Esophagus muscularis mucosa (tissue), 4 donors: ENCODE measurements at regions not wholly inside any gene's neighbourhood (a gene's known extent, or its start where the extent isn't known, plus 50 kb on each side); places are given as distances from the start of the nearest gene placed in this dataset.

ENCODE experiments used
- DNase-seq: peaks from one replicate; pipeline ENCODE4 v3.0.0-alpha.2; 2017; ENCODE audit errors: extremely low spot score
- H3K27ac ChIP-seq, 4 donors: fragments of 200-600 bp; sonication (generic); replicated peaks in 1 of 4; 1 replicate in 3 of 4; 2 replicates in 1 of 4; pipeline ENCODE4 v1.5.1; 2016 to 2019; ENCODE audit warnings: mild to moderate bottlenecking in 1 of 4
- H3K27me3 ChIP-seq, 4 donors: fragments of 200-600 bp; sonication (generic); one replicate each; pipeline versions ENCODE4 v1.5.1 to v1.6.0; 2016 to 2019
- H3K36me3 ChIP-seq, 4 donors: fragments of 200-600 bp; sonication (generic); one replicate each; pipeline ENCODE4 v1.5.1; 2016 to 2019
- H3K4me1 ChIP-seq, 4 donors: fragments of 200-600 bp; sonication (generic); one replicate each; pipeline ENCODE4 v1.5.1; 2016 to 2019
- H3K4me3 ChIP-seq, 4 donors: fragments of 200-600 bp; sonication (generic); 1 replicate in 2 of 4; 2 replicates in 2 of 4; pipeline ENCODE4 v1.5.1; 2016 to 2019; ENCODE audit warnings: mild to moderate bottlenecking in 4 of 4, moderate library complexity in 1 of 4
- H3K9me3 ChIP-seq, 4 donors: fragments of 200-600 bp; sonication (generic); 1 replicate in 3 of 4; 2 replicates in 1 of 4; pipeline ENCODE4 v1.5.1; 2016 to 2019
- EP300 ChIP-seq: sonication (generic); formaldehyde crosslinking; IDR thresholded peaks from one replicate; pipeline ENCODE4 v1.6.1; 2017; ENCODE audit warnings: antibody characterized with exemption
- POLR2A ChIP-seq: fragments of 450-650 bp; IDR thresholded peaks from one replicate; pipeline ENCODE4 v1.6.1; 2017; ENCODE audit warnings: antibody characterized with exemption, moderate library complexity, mild to moderate bottlenecking, low read depth
- POLR2AphosphoS5 ChIP-seq, 2 donors: sonication (generic); formaldehyde crosslinking; IDR thresholded peaks; one replicate each; pipeline ENCODE4 v1.6.1; 2017; ENCODE audit warnings: antibody characterized with exemption in 2 of 2
- WGBS: methylation state at CpG from one replicate; pipeline ENCODE4 v1.1.5; 2018; 5-methylcytosine and 5-hydroxymethylcytosine counted together
- intact Hi-C: fragments of 100-400 bp; cut with DNase I; formaldehyde crosslinking; loops from one replicate; pipeline ENCODE4 v1.15.1; 2023
- TF ChIP-seq, protein P1 (sequence below), 3 experiments: fragments of 200-600 bp in 2 of 3; fragments of 450-650 bp in 1 of 3; sonication (generic) in 2 of 3; IDR thresholded peaks; one replicate each; pipeline ENCODE4 v1.5.1; 2017 to 2019; ENCODE audit warnings: antibody characterized with exemption in 3 of 3, mild to moderate bottlenecking in 2 of 3, moderate library complexity in 1 of 3

DNA sequence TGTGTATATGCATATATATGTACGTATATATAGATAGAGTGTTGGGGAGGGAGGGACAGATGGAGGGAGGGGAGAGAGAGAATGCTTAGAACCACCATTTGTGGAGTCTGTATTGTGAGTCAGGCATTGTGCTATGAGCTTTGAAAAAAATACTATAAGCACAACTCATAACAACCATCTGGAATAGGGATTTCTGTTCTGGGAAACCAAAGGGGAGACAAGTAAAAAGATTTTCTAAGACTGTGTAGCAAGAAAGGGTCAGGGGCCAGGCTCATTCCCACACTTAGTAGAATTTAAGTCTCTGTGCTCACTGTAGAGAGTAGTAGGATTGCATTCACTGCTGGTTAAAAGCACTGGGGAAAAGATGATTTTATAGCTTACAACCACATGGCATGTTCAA, 202.3 kb upstream of the SGCD start:
- intact Hi-C loops = no loop called here
- H3K36me3 ChIP-seq = no peaks in the 10 kb centered on the region
- no peaks in the 10 kb centered on the region for H3K4me1 ChIP-seq
- H3K27ac ChIP-seq = no peak overlapping the region
- no peak for DNase-seq
- no peaks in the 10 kb centered on the region for H3K9me3 ChIP-seq
- no peak overlapping the region for H3K4me3 ChIP-seq
- TF ChIP-seq POLR2A (no peak), POLR2AphosphoS5 (IDR thresholded peaks at IDR 0.05) (no peak), EP300 (no peak)
- TF ChIP-seq, protein P1, sequence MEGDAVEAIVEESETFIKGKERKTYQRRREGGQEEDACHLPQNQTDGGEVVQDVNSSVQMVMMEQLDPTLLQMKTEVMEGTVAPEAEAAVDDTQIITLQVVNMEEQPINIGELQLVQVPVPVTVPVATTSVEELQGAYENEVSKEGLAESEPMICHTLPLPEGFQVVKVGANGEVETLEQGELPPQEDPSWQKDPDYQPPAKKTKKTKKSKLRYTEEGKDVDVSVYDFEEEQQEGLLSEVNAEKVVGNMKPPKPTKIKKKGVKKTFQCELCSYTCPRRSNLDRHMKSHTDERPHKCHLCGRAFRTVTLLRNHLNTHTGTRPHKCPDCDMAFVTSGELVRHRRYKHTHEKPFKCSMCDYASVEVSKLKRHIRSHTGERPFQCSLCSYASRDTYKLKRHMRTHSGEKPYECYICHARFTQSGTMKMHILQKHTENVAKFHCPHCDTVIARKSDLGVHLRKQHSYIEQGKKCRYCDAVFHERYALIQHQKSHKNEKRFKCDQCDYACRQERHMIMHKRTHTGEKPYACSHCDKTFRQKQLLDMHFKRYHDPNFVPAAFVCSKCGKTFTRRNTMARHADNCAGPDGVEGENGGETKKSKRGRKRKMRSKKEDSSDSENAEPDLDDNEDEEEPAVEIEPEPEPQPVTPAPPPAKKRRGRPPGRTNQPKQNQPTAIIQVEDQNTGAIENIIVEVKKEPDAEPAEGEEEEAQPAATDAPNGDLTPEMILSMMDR (IDR thresholded peaks at IDR 0.05) = no peak
- WGBS = 94% methylated on average over 1 of the region's 1 CpG
- H3K27me3 ChIP-seq = no peaks in the 10 kb centered on the region

DNA sequence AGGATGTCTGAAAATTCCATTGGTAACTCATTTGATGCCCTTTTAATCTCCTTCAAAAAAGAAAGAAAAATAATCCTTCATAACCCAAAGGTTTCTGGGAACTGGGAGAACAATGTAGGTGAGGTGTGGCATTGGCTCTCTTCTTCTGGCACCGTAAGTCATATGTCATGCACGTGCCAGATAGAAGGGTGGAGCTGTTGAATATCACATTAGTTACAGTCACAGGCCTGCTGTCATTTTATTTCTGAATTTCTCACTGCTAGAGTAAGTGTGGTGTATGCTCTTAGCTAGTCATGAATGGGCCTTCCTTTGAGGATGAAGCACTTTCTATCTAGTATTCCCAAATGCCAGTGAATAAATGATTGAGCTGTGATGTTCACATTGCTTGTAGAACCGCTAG, 201.8 kb upstream of the SGCD start:
- Histone ChIP-seq H3K27ac (no peak overlapping the region), H3K4me3 (no peak overlapping the region), H3K27me3 (no peaks in the 10 kb centered on the region), H3K9me3 (no peaks in the 10 kb centered on the region), H3K36me3 (no peaks in the 10 kb centered on the region), H3K4me1 (no peaks in the 10 kb centered on the region)
- no peak for TF ChIP-seq POLR2A
- TF ChIP-seq POLR2AphosphoS5 (IDR thresholded peaks at IDR 0.05) = no peak
- TF ChIP-seq EP300 = no peak
- TF ChIP-seq, protein P1 (IDR thresholded peaks at IDR 0.05) = no peak
- 73% methylated on average over 3 of the region's 3 CpGs for WGBS
- DNase-seq = no peak
- intact Hi-C loops = no loop called here

DNA sequence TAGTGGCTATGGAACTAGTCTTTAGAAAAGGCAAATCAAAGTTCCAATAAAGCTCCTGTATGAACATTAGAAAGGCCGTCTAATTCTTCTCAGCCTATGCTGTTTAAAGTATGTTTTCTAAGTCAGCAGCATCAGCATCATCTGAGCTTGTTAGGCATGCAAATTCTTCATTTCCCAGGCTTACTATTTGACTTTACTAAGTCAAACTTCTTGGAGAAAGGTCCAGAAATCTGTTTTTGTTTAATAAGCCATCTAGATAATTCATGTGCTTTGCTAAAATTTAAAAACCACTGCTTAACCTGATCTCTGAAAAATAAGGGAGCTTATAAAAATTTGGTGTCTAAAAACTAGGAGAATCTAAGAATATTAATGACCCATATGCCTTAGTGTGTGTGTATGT, 200.2 kb upstream of the SGCD start:
- Histone ChIP-seq H3K4me3 (no peak overlapping the region), H3K4me1 (no peaks in the 10 kb centered on the region), H3K27me3 (no peaks in the 10 kb centered on the region), H3K27ac (no peak overlapping the region), H3K36me3 (no peaks in the 10 kb centered on the region), H3K9me3 (no peaks in the 10 kb centered on the region)
- intact Hi-C loops = no loop called here
- WGBS = 78% methylated on average over 1 of the region's 1 CpG
- DNase-seq = no peak
- TF ChIP-seq, protein P1 (IDR thresholded peaks at IDR 0.05) = no peak
- TF ChIP-seq POLR2AphosphoS5 (IDR thresholded peaks at IDR 0.05) (no peak), EP300 (no peak), POLR2A (no peak)

DNA sequence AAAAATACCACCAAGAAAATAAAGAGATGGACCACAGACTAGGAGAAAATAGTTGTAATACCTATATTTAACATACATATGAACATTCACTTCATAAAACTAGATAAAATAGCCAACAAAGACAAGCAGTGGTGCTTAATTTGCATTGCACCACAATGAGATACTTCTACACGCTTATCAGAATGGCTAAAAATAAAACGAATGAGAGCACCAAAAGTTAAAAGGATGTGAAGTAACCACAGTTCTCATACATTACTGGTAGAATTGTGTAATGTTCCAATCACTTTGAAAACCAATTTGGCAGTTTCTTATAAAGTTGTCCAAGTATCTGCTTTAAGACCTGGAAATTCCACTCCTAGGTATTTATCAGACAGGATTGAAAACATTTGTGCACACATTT, 198.9 kb upstream of the SGCD start:
- 74% methylated on average over 2 of the region's 2 CpGs for WGBS
- Histone ChIP-seq H3K27ac (no peak overlapping the region), H3K9me3 (no peaks in the 10 kb centered on the region), H3K36me3 (no peaks in the 10 kb centered on the region), H3K27me3 (no peaks in the 10 kb centered on the region), H3K4me3 (no peak overlapping the region), H3K4me1 (no peaks in the 10 kb centered on the region)
- no peak for DNase-seq
- TF ChIP-seq POLR2A (no peak), EP300 (no peak), POLR2AphosphoS5 (IDR thresholded peaks at IDR 0.05) (no peak)
- TF ChIP-seq, protein P1 (IDR thresholded peaks at IDR 0.05) = no peak
- intact Hi-C loops = no loop called here

DNA sequence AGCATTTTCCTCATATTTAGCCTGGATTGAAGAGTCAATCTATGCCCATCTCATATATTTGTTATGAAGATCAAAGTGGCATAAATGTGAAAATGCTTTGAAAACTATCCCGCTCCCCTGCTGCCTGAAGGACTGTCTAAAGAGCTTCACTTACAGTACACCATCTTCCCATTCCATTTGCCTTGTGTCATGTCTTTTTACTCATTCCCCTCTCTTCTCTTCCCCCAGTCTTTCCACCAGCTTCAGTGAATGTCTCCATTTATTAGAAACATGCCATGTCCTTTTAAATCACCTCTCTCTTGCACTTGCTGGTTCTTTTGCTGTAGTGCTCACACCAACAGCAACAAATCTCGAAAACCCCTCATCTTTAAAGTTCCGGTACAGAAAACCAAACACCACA, 192.7 kb upstream of the SGCD start:
- intact Hi-C loops = no loop called here
- TF ChIP-seq, protein P1 (IDR thresholded peaks at IDR 0.05) = no peak
- no peak for TF ChIP-seq EP300
- WGBS = 96% methylated on average over 3 of the region's 3 CpGs

More for the DNA sequence above, 192.7 kb upstream of the SGCD start:
- H3K27me3 ChIP-seq = no peaks in the 10 kb centered on the region
- H3K9me3 ChIP-seq = no peaks in the 10 kb centered on the region
- no peaks in the 10 kb centered on the region for H3K36me3 ChIP-seq
- no peak overlapping the region for H3K4me3 ChIP-seq
- H3K4me1 ChIP-seq = no peaks in the 10 kb centered on the region
- no peak overlapping the region for H3K27ac ChIP-seq
- no peak for DNase-seq
